PFSK-1 (cell line): ENCODE measurements at regions not wholly inside any gene's neighbourhood (a gene's known extent, or its start where the extent isn't known, plus 50 kb on each side); places are given as distances from the start of the nearest gene placed in this dataset.

Source experiments
- FOXP2 ChIP-seq: optimal IDR thresholded peaks from 2 replicates; pipeline ENCODE3; 2011; ENCODE audit warnings: borderline replicate concordance, control low read depth, inconsistent platforms; ENCODE audit not compliant: insufficient read depth; ENCODE audit errors: extremely low read length, extremely low read depth
- POLR2AphosphoS5 ChIP-seq: IDR thresholded peaks from 2 replicates; pipeline ENCODE4 v1.6.1; 2012; ENCODE audit warnings: low read depth, mild to moderate bottlenecking, control low read depth, low read length, moderate library complexity
- REST ChIP-seq, 2 experiments: IDR thresholded peaks; 2 replicates each; pipeline versions ENCODE4 v1.6.1 to v1.8.0; 2011 to 2012; ENCODE audit warnings: low read depth in 2 of 2, low read length in 2 of 2, control low read depth in 1 of 2, inconsistent platforms in 1 of 2, mild to moderate bottlenecking in 1 of 2, moderate library complexity in 1 of 2; ENCODE audit not compliant: insufficient read depth in 1 of 2
- SIN3A ChIP-seq: IDR thresholded peaks from 2 replicates; pipeline ENCODE4 v1.6.1; 2012; ENCODE audit warnings: mild to moderate bottlenecking, low read length, moderate library complexity, borderline replicate concordance; ENCODE audit not compliant: insufficient read depth
- TAF1 ChIP-seq: IDR thresholded peaks from 2 replicates; pipeline ENCODE4 v1.6.1; 2012; ENCODE audit warnings: low read length, control low read depth, borderline replicate concordance; ENCODE audit not compliant: insufficient read depth

GRCh38 chr10:100658269-100658668 is 87.1 kb upstream of the PAX2 start:
- TF ChIP-seq FOXP2 (no peak), SIN3A (no peak), POLR2AphosphoS5 (no peak), TAF1 (no peak), REST (IDR thresholded peaks at IDR 0.05; ENCODE audit: insufficient read depth in 1 of 2, low read depth in 2 of 2, low read length in 2 of 2) (no peak)

- TF ChIP-seq TAF1 (no peak), REST (IDR thresholded peaks at IDR 0.05; ENCODE audit: insufficient read depth in 1 of 2, low read depth in 2 of 2, low read length in 2 of 2) (no peak), FOXP2 (no peak), SIN3A (no peak)
Measured at GRCh38 chr10:100659361-100660098, 85.9 kb upstream of the PAX2 start.

- TF ChIP-seq SIN3A (no peak), FOXP2 (no peak), REST (IDR thresholded peaks at IDR 0.05; ENCODE audit: insufficient read depth in 1 of 2, low read depth in 2 of 2, low read length in 2 of 2) (no peak), TAF1 (no peak), POLR2AphosphoS5 (no peak)
Measured at GRCh38 chr10:100660365-100660764, 85.0 kb upstream of the PAX2 start.

- TF ChIP-seq REST (IDR thresholded peaks at IDR 0.05; ENCODE audit: insufficient read depth in 1 of 2, low read depth in 2 of 2, low read length in 2 of 2) (no peak), SIN3A (no peak), FOXP2 (no peak), POLR2AphosphoS5 (no peak), TAF1 (no peak)
Measured at GRCh38 chr10:100660945-100661344, 84.4 kb upstream of the PAX2 start.

- TF ChIP-seq FOXP2 (no peak), SIN3A (no peak), TAF1 (no peak), POLR2AphosphoS5 (no peak), REST (IDR thresholded peaks at IDR 0.05; ENCODE audit: insufficient read depth in 1 of 2, low read depth in 2 of 2, low read length in 2 of 2) (no peak)
Measured at GRCh38 chr10:100661520-100661919, 83.9 kb upstream of the PAX2 start.
